T1000 (cell line): ENCODE measurements at regions not wholly inside any gene's neighbourhood (a gene's known extent, or its start where the extent isn't known, plus 50 kb on each side); places are given as distances from the start of the nearest gene placed in this dataset.
"Not testable (repeated sequence)": the region's sequence is repeated elsewhere in the genome, so short reads cannot be mapped to it uniquely, and the experiment has no call there.

Experiments
- DNase-seq: peaks from one replicate; lab custom pipeline; 2025; ENCODE audit warnings: mixed read lengths; lab: John Stamatoyannopoulos, UW

DNA sequence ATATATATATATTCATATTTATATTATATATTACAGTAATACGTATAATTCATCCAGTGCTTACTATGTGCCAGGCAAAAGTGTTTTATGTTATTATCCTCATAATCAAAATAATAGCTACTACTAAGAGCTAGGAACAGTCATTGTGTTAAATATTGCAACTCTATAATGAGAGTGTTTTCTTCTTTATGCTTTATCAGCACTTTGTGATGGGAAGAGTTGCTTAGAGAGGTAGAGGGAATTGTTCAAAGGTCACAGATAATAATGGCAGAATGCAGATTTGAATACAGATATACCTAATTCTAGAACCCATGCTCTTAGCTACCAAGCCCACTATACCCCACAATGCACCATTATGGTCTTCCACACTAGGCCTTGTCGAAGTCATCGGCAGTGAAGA lies 318.8 kb upstream of the PPARGC1A start:
- no peak for DNase-seq

DNA sequence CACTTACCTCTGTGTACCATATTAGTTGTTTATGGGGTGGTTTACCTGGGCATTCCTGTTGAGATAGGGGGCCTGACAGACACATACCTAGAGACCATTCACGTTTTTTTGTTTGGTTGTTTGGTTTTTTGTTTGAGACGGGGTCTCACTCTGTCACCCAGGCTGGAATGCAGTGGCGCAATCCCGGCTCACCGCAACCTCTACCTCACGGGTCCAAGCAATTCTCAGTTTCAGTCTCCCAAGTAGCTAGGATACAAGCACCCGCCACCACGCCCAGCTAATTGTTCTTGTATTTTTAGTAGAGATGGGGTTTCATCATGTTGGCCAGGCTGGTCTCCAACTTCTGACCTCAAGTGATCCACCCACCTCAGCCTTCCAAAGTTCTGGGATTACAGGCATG lies 314.9 kb upstream of the PPARGC1A start:
- DNase-seq = not testable (repeated sequence)

DNA sequence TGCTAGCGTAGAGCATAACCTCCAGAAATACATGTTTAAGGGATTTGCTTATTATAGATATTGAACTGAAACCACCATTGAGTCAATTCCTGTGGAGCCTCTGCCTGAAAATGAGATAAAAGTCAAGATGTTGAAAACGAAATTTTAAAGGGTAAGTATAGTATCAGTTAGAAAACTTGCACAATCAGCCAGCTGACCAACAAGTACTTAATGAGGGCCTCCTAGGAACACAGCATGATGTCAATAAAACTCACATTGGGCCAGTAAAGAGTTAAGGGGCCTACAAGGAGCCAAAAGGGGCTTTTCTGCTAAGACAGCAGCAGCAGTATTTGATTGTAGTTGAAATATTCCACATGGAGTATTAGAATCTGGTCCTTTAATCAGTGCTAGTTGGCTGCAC lies 314.1 kb upstream of the PPARGC1A start:
- no peak for DNase-seq

DNA sequence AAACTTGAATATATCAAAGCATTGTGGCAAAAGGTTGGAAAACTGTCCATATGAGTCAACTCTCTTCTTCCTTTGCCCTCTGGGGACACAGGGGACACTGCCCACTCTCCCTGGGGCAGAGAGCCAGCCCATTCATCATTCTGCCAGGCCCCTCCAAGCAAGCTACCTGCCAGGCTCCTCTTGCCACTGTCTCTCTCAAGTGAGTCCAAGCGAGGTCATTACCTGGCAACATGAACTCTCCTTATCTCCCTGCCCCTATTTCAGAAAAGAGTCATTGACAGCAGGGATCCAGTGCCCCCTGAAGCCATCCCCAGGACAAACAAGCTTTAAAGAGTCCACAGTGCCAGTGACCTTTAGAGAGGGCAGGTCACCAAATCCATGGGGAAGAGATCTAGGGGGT lies 312.7 kb upstream of the PPARGC1A start:
- DNase-seq = no peak

DNA sequence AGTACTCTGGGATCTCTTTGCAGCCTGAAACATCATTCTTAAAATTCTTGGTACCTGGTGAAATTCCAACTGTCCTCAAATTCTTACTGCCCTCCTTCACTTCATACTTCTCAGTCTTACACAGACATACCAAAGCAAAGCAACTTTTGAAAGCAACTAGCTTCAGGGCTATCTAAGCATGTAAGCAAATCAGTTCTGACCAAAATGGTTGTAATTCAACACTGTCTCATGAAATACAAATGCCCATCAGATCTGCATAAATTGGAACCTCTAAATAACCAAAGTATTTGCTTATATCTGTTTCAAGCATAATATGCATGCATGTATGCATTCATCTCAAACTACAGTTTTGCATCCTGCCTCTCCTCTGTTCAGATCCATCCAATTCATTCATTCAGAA lies 308.1 kb upstream of the PPARGC1A start:
- DNase-seq = no peak

DNA sequence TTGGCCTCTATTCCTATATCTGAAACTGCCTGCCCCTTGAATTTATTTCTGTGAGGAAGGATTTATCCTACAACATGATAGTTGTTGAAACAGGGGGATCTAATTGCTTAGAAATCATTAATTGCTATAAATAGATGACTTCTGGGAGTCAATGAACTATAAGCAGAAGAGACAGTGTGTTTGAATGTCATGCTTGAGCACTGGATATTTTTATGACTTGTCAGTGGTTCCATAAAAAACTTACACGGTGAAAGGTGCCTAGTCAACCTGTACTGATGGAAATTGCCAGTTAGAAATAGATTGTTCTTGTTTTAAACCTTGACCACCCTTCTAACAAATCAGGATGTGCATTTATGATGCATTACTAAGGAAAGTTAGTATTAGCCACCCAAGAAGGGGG lies 306.9 kb upstream of the PPARGC1A start:
- DNase-seq = no peak

DNA sequence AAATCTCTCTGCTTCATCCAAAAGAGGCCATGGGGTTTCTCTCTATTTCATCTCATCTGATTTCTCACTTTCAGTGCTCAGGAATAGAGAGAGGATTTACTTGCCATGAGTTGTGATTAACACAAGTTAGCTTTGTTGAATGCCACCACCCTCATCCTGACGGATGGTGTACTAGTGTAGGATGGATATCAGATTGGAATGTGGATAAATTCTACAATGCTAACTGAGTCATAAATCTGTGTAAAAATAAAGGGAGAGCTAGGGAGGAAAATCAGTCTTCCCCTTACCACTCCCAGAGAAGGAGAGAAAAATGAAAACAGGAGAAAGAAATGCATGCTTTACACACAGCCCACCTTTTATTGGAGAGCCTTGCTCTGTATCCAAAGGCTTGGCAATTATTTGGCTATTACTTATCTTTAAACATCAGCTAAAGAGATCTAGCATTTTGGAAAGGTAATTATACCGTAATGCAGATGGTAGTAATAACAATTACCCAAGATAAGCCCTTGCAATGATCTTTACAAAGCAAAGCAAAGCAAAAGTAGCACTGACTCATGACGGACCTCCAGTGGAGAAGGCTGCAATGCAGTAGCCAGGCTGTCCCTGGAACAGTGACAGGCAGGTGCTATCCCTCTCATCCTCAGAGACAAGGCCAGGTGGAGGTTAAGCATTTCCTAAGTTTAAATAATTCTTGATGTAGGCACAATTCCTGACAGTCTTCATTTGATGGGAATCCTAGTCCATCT lies 306.3 kb upstream of the PPARGC1A start:
- DNase-seq = no peak

DNA sequence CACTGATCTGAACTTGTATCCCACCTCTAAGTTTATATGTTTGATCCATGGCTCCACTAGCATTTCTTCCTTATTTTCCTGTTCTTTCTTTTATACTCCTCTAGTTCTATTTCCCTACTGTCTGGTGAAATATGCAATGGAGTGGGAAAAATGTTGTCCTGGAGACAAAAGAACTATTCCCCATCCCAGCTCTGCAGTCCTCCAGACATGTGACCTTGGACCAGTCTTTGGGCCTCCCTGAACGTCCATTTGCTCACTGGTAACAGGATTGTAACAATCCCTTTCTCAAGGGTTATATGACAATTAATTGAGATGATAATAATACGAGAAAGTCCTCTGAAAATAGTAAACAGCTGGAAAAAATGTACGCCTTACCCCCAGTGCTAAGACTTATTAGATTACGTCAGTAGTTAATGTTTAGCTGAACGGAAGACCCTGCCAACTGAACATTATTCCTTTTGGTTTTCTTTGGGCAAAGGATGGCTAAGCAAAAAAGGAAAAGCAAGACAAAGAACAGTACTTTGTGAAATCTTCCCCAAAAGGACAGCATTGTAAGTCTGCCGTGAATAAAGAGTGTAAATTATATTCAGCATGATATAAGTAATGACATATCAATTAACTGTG lies 302.3 kb upstream of the PPARGC1A start:
- no peak for DNase-seq

DNA sequence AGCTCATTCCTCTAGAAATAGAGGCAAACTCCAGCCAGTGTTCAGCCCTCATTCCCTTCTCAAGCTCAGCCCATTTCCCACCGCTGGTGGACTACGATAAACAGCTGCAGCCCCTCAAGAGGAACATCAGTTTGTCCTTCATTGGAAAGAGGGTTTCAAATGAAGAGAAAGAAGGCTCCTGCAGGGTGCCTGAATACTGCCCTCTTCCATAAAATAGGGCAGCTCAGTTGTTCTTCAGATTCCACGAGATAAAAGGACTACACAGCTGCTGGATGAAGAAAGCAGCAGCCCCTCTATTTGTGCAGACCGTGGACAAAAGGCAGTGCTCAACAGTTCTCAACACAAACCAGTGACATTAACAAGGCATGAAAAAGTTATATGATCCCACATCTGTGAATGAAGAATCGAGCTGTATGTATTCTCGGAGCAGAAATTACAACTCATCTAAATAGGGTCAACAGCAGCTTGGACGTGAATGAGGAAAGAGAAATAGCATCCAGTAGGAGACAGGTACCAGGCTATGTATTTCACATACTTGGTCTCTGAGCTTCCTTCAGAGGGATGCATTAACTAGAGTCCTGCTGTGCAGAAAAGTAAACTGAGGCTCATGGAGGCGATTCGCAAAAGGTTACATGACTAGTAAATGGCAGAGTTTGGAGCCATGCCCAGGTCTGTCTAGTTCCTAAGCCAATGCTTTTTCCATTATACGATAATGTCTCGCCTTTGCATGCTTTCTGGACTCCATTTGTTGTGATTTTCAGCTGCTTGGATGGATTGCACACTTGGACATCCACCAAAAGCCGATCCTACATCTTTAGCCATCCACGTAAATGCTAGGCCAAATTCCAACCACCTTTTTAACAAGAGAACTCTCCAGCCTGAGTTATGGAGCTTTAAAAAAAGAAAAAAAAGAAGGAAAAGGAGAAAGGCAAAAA lies 301.2 kb upstream of the PPARGC1A start:
- DNase-seq = no peak

DNA sequence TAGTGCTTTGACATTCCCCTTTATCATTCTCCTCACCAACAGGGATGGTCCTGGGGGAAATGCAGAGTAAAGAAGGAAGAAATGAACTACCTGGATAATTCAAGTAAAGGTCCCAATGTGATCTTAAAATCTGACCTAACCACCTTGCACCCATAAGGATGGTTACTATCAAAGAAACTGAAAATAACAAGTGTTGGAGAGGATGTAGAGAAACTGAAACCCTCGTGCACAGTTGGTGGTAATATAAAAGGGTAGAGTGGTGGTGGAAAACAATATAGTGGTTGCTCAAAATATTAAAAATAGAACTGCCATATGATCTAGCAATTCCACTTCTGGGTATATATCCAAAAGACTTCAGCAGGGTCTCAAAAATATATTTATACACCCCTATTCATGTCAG lies 298.6 kb upstream of the PPARGC1A start:
- no peak for DNase-seq

DNA sequence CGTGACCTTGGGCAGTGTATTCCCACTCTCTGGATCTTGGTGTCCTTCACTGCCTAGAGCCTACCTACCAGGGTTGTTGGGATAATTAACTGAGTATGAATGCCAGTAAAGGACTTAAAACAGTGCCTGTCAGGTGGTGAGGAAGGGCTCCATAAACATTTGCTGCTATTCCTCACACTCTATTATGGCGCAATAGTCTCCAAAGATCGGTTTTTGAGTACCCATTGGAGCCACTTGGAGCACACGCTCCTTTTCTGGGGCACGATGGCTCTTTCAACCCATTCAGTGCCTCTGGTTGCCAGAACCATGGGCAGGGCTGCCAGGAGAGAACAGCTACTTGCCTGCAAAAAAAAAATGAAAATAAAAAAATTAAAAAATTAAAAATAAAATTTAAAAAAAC lies 296.6 kb upstream of the PPARGC1A start:
- DNase-seq = no peak

DNA sequence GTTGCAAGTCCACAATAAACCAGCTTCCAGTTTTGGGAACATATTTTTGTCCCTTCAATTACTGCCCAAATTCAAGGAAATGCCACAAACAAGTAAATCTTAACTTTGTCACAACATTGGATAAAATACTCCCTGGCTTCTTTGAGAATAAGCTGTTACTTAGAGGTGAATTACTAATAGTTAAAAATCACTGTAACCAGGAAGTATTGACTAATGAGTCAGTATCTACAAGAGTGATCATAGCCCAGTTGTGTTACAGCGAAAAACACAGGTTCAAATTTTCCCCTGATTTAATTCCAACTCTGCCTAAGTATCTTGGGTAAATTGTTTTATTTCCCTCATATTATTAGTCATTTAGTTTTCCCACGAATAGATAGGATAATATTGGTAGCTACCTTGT lies 291.2 kb upstream of the PPARGC1A start:
- no peak for DNase-seq

DNA sequence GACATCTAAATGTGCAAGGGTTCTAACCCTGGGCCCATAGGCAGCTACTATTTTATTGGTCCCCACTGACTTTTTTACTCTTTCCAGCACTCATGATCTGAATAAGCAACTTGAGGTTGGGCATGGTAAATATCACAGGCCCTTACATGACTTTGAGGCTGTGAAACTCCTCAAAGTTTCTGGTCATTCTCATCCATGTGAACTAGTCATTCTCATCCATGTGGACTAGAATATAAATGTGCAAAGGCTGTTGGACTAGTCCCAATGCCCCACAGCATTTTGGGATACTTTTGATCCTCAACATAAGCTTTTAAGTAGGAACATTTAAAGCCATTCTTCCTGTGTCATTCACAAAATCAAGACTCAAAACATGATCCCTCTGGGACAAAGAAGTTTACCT lies 290.7 kb upstream of the PPARGC1A start:
- DNase-seq = no peak

DNA sequence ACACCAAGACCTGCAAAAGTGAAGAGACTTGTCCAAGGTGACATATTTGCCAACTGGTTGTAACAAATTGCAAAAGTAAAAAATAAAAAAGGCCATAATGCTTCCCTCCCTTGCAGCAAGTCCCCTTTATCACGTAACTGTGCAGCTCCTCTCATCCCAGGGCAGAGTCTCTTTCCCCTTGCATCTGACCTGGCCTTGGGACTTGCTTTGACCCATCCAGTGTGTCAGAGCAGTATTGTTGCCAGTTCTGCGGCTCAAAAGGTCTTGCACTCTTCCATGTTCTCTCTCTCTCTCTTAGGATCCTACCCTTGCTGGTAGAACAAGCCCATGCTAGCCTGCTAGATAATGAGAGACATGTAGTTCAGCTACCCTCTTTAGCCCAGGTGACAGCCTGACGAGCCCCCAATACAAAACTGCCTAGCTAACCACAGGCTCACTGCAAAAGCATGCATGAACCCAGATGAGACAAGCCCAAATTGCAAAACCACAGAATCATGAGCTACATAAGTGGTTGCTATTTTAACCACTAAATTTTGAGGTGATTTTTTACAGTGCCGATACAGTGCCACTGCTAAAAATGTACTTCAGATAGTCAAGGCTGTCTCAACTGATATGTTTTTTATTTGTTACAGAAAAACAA lies 289.5 kb upstream of the PPARGC1A start:
- DNase-seq = no peak

DNA sequence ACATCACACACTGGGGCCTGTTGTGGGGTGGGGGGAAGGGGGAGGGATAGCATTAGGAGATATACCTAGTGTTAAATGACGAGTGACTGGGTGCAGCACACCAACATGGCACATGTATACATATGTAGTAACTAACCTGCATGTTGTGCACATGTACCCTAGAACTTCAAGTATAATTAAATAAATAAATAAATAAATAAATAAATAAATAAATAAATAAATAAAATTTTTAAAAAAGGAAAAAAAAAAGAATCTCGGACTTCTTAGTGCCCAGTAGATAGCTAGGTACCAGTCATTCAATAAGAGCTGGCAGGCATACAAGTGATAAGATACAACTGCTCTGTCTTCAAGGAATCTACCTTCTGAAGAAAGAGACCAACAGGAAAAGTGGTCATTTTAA lies 287.6 kb upstream of the PPARGC1A start:
- not testable (repeated sequence) for DNase-seq

DNA sequence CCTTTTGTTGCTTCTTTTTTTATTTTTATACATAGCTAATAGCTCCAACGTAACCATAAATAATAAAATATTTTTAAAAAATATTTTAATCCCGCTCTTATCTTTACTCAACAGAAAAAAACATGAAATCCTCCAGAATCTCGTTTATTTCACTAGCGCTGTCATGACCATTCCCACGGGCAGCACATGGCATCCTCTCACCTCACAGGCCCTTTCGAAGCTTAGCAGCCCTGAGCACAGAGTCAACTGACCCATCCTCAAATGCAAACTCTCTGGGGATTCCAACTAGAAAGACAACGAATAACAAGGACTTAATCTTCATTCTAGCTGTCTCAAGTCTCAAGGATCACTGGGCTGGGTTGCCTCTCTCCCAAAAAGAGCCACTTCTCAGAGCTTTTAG lies 285.9 kb upstream of the PPARGC1A start:
- no peak for DNase-seq

DNA sequence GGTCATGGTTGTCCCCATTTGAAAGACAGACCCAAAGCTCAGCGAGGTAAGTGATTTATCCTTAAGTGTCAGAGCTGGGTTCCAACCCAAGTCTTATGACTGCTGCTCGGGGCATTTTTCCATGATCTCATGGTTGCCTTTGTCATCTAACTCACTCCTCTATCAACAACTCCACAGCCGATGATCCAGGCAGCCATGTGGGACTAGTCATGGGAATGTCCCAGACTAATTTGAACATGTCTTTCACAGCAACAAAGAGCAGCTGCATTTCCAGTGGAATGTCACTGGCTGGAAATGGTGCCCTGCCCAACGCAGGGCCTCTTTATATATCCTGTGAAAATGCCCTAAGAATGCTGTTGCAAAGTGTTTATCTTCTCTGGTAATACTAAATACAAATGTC lies 284.8 kb upstream of the PPARGC1A start:
- DNase-seq = no peak

DNA sequence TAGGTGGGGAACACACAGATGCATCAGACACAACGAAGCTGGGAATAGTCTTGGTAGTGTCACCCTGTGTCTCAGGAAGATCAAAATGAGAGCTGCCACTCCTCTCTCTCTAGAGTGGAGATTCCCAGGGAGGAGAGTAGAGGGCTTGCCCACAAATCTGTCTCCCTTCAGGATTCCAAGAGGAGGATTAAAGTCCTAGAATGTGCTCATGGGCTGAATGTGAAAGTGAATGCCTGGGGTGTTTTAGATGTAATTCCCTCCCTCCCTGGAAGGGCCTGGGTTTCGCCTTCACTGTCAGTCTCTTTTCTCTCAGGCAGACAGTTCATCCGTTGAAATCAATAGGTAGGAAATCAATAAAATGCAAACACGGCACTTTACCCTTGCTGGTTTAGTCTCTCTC lies 282.6 kb upstream of the PPARGC1A start:
- DNase-seq = no peak

DNA sequence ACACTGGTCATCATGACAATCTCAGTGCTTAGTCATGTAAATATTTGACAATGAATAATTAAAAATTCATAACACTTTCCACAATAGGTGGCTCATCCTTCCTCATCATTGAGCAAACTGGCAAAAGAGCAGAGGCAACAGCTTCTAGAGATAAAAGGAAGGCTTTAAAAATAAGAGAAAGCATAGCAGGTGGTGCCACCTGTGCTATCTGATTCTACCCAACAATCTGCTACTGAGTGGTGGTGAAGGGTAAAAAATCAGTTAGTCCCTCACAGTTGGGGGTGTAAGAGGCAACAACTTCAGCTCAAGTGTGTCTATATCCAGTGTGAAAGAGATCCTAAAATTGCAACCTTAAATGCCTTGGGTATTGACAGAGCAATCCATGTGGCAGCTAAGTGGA lies 280.1 kb upstream of the PPARGC1A start:
- no peak for DNase-seq

DNA sequence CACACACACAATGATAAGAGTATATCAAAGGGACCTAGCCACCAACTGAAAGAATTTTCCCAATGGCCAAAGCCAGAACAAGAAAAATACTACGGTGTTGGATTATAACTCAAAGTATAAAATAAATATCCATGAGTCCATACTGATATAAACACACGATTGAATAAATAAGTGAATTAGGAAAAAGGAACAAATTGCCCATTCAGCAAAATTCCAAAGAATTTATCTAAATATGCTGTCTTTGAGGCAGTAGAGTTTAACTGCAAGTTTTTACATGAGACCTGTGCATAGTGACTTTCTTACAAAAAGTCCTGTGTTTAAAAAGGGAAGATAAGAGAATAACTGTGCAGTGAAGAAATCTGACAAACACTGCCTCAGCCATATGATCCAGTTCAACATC lies 278.8 kb upstream of the PPARGC1A start:
- DNase-seq = no peak

DNA sequence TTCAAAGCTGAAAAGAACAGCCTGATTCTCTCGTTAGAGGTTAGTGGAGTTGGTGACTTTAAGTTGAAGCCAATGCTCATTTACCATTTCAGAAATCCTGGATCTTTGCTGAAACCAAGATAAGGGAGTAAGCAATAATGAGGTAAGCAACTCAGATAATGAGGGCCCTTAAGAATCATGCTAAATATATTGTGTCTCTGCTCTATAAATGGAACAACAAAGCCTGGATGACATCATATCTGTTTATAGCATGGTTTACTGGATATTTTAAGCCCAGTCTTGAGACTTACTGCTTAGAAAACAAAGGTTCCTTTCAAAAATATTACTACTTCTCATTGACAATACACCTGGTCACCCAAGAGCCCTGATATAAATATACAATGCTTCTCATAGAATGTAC lies 276.7 kb upstream of the PPARGC1A start:
- DNase-seq = no peak

DNA sequence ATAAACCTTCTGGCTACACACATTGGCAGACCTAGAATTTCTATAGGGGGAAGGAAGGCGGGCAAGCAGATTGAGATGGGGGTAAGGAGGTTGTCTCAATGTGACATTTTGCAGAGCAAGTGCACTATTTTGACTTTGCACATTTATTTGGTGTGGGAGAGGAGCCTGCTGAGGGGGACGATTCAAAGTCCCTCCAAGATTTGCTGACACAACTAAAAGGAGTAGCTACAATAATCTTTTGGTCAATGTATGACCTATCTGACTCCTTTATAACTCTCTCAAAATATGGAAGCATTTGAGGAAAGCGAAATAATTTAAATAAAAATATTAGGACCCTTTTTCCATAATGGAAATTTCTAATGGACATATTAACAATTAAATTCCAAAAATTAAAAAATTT lies 274.9 kb upstream of the PPARGC1A start:
- DNase-seq = no peak
